ACC112 (cell line): ENCODE measurements at regions not wholly inside any gene's neighbourhood (a gene's known extent, or its start where the extent isn't known, plus 50 kb on each side); places are given as distances from the start of the nearest gene placed in this dataset.
"Not testable (repeated sequence)": the region's sequence is repeated elsewhere in the genome, so short reads cannot be mapped to it uniquely, and the experiment has no call there.

Source experiments
- H2AFZ ChIP-seq: fragments of 200-600 bp; sonication (generic); one replicate; pipeline ENCODE4 v1.6.0; 2017; ENCODE audit warnings: antibody characterized with exemption, low read length; ENCODE audit not compliant: unreplicated experiment
- H3K27ac ChIP-seq: fragments of 200-600 bp; sonication (generic); 2 replicates; pipeline ENCODE4 v1.5.1; 2014; ENCODE audit warnings: low read depth, mild to moderate bottlenecking, antibody characterized with exemption, low read length, moderate library complexity
- H3K27me3 ChIP-seq: fragments of 200-600 bp; sonication (generic); 2 replicates; pipeline ENCODE4 v1.6.1; 2014; ENCODE audit warnings: mild to moderate bottlenecking, antibody characterized with exemption, low read length, moderate library complexity, mixed read lengths; ENCODE audit not compliant: insufficient read depth
- H3K36me3 ChIP-seq: fragments of 200-600 bp; sonication (generic); 2 replicates; pipeline ENCODE4 v1.6.1; 2016; ENCODE audit warnings: mild to moderate bottlenecking, antibody characterized with exemption, low read length, moderate library complexity, mixed read lengths; ENCODE audit not compliant: insufficient read depth
- H3K4me1 ChIP-seq: fragments of 200-600 bp; sonication (generic); one replicate; pipeline ENCODE4 v1.6.1; 2016; ENCODE audit warnings: low read length, mixed read lengths; ENCODE audit not compliant: insufficient read depth, unreplicated experiment, control insufficient read depth
- H3K4me3 ChIP-seq: fragments of 200-600 bp; sonication (generic); 2 replicates; pipeline ENCODE4 v1.5.1; 2014; ENCODE audit warnings: mild to moderate bottlenecking, low read depth, low read length
- H3K79me2 ChIP-seq: fragments of 200-600 bp; sonication (generic); one replicate; pipeline ENCODE4 v1.6.0; 2016; ENCODE audit warnings: low read length; ENCODE audit not compliant: control insufficient read depth, unreplicated experiment, insufficient read depth

DNA sequence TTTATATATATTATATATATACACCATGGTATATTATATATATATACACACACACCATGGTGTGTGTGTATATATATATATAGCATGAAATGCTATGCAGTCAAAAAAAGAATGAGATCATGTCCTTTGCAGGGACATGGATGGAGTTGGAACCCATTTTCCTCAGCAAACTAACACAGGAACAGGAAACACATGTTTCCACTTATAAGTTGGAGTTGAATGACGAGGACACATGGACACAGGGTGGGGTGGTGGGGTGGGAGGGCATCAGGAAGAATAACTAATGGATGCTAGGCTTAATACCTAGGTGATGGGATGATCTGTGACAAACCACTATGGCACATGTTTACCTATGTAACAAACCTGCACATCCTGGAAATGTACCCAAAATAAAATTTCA lies 293.6 kb upstream of the NDST3 start:
- Histone ChIP-seq H3K4me3 (no peak overlapping the region), H2AFZ (no peak overlapping the region), H3K27ac (no peak overlapping the region), H3K27me3 (no peaks in the 10 kb centered on the region), H3K36me3 (no peaks in the 10 kb centered on the region), H3K79me2 (no peaks in the 10 kb centered on the region), H3K4me1 (no peaks in the 10 kb centered on the region)

DNA sequence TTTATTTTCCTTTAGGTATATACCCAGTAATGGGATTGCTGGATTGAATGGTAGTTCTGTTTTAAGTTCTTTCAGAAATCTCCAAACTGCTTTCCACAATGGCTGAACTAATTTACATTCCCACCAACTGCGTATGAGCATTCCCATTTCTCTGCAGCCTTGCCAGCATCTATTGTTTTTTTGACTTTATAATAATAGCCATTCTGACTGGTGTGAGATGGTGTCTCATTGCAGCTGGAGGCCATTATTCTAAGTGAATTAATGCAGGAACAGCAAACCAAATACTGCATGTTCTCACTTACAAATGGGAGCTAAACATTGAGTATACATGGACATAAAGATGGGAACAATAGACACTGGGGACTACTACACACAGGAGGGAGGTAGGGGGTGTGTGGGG lies 288.9 kb upstream of the NDST3 start:
- not testable (repeated sequence) for H2AFZ ChIP-seq, H3K36me3 ChIP-seq, H3K79me2 ChIP-seq, H3K4me3 ChIP-seq, H3K4me1 ChIP-seq, H3K27ac ChIP-seq, H3K27me3 ChIP-seq

DNA sequence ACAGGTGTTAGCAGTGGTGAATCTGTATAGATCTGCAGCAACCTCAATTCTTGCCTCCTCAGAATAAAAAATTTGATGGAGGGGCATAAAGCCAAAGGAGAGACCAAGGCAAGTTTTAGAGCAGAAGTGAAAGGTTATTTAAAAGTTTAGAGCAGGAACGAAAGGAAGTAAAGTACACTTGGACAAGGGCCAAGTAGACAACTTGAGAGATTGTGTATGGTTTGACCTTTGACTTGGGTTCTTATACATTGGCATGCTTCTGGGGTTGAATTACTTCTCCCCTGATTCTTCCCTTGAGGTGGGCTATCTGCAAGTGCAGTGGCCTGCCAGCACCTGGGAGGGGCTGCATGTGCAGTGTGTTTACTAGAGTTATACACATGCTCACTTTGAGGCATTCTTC lies 278.8 kb upstream of the NDST3 start:
- Histone ChIP-seq H3K4me3 (no peak overlapping the region), H3K36me3 (no peaks in the 10 kb centered on the region), H3K79me2 (no peaks in the 10 kb centered on the region), H3K27me3 (no peaks in the 10 kb centered on the region), H3K4me1 (no peaks in the 10 kb centered on the region), H3K27ac (no peak overlapping the region), H2AFZ (no peak overlapping the region)

DNA sequence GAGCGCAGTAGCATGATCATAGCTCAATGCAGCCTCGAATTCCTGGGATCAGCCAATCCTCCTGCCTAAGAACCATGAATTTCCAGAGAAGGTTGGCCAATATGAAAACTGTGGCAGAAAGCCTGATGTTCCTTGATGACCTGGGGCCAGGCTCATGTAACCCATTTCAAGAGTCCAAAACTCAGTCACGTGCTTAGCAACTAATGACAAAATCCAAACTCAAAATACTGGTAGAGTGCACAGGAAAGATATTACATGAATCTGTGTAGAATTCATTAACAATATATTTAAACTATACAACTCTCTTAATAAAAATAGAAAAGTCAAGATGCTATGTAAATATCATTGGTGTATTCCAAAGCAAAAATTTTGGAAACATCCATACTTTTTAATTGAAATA lies 265.7 kb upstream of the NDST3 start:
- Histone ChIP-seq H2AFZ (no peak overlapping the region), H3K27me3 (no peaks in the 10 kb centered on the region), H3K36me3 (no peaks in the 10 kb centered on the region), H3K4me3 (no peak overlapping the region), H3K4me1 (no peaks in the 10 kb centered on the region), H3K79me2 (no peaks in the 10 kb centered on the region), H3K27ac (no peak overlapping the region)

DNA sequence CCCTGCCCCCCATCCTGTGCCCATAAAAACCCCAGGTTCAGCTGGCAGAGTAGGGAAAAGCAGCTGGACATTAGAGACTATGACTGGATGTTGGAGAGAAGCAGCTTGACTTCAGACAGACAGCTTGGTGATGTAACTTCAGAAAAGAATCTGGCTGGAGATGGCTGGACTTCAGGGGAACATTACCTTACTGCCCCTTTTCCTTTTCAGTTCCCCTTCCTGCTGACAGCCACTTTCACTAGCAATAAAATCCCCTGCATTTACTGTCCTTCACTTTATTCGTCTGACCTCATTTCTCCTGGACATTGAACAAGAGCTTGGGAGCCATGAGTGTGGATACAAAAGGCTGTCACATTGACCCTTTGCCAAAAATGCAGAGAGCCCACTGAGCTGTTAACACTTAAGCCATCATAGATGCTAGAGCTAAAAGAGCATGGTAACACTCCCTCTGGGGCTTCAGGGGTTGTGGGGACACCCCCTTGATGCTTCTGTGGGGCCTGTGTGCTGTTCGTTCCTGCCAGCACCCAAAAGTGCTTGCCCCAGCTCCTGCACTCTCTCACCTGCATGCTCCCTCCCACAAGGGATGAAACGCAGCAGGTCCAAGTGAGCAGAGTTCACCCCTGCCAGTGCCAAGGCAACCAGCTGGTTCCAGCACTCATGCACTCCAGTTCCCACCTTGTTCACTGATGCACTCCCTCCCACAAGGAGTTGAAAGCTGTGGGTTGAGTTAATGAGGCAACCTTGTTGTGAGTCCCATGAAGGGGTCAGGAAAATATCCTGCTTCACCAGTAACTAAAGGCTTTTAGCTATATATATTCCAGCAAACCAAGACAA lies 263.8 kb upstream of the NDST3 start:
- Histone ChIP-seq H3K27me3 (no peaks in the 10 kb centered on the region), H3K4me3 (no peak overlapping the region), H3K27ac (no peak overlapping the region), H3K36me3 (no peaks in the 10 kb centered on the region), H3K79me2 (no peaks in the 10 kb centered on the region), H3K4me1 (no peaks in the 10 kb centered on the region), H2AFZ (no peak overlapping the region)

DNA sequence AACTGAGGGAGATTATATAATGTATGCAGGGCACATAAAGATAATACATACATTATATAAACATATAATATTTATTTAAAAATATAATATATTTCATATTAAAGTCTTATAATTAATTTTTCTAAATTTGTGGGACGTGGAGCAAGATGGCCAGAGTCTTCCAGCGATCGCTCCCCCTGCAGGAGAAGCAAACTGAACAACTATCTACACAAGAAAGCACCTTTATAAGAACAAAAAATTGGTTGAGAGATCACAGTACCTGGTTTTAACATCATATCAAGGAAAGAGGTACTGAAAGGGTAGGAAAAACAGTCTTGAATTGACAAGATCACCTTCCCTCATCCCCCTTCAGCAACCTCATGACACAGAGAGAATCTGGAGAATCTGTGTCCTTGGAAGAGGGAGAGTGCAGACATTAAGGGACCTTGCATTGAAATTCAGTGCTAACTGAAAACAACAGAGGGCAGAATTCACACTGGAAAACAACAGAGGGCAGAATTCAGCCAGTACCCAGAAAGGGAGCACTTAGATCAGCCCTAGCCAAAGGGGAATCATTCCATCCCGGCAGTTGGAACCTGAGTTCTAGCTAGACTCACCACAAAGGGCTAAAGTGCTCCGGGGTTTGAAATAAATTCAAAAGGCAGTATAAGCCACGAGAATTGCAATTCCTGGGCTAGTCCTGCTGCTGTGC lies 262.5 kb upstream of the NDST3 start:
- H2AFZ ChIP-seq, result no peak overlapping the region
- H3K4me3 ChIP-seq, result no peak overlapping the region
- no peak overlapping the region for H3K27ac ChIP-seq
- no peaks in the 10 kb centered on the region for H3K79me2 ChIP-seq
- H3K27me3 ChIP-seq, result no peaks in the 10 kb centered on the region
- H3K4me1 ChIP-seq, result no peaks in the 10 kb centered on the region
- no peaks in the 10 kb centered on the region for H3K36me3 ChIP-seq

DNA sequence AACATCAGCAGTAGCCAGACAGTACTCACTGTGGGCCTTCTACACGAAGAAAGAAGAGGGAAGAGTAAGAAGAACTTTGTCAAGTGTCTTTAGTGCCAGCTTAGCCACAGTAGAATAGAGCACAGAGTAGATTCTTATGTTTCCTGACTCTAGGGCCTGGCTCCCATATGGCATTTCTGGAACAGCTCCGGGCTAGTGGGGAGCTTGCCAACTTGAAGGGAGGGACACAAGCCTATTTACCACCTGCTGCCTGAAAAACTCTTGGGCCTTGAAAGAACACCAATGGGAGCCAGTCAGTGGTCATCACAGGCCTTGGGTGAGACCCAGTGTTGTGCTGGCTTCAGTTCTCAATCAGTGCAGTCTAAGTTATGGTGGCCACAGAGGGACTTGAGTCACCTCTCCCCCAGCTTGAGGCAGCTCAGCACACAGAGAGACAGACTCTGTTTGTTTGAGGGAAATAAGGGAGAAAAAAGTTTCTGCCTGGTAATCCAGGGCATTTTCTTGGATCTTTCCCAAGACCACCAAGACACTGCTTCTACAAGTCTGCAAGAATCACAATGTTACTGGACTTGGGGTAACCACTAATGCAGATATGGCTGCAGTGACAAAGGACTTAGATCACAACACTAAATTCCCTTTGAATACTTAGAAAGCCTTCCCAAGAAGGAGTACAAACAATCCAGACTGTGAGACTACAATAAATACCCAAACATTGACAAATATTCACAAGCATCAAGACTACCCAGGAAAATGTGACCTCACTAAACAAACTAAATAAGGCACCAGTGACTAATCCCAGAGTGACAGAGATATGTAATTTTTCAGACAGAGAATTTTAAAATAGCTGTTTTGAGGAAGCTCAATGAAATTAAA lies 261.0 kb upstream of the NDST3 start:
- H3K79me2 ChIP-seq, result no peaks in the 10 kb centered on the region
- no peaks in the 10 kb centered on the region for H3K36me3 ChIP-seq
- no peaks in the 10 kb centered on the region for H3K27me3 ChIP-seq
- no peaks in the 10 kb centered on the region for H3K4me1 ChIP-seq
- no peak overlapping the region for H3K27ac ChIP-seq
- no peak overlapping the region for H2AFZ ChIP-seq
- H3K4me3 ChIP-seq, result no peak overlapping the region

DNA sequence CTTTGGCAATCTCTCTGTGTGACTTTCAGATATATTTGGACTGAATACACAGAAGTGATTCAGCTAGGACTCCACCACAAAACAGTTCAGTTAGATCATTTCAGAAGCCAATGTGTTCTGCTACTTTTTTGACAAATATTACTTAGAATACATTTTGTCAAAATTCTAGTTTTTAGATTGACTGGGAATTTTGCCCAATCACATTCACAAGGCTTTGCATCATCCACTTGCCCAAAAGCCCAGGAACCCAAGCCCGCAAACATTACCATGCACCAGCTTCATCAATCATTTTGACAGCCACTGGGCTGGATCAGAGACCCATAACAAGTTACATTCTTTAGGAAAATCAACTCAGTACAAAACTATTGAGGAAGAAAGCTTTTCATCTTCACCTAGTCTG lies 256.6 kb upstream of the NDST3 start:
- H3K79me2 ChIP-seq, result no peaks in the 10 kb centered on the region
- no peaks in the 10 kb centered on the region for H3K36me3 ChIP-seq
- no peak overlapping the region for H3K27ac ChIP-seq
- no peaks in the 10 kb centered on the region for H3K4me1 ChIP-seq
- no peaks in the 10 kb centered on the region for H3K27me3 ChIP-seq
- H2AFZ ChIP-seq, result no peak overlapping the region
- no peak overlapping the region for H3K4me3 ChIP-seq

DNA sequence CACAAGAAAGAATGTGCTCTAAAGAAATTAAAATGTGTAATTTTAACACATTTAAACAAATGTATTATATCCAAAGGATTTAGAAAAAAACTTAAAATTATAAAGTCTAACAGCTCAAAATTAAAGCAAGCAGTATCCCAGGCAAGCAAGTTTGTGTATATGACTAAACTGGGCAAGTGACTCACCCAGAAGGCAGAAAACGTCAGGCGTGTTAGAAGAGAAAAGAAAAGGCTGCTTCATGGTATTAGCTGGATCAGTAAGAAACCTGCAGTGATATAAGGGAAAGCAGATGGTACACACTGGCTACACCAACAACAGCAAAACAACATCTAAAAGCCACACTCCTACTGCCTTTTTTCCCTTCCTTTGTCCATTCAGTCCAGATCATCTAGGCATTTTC lies 250.6 kb upstream of the NDST3 start:
- Histone ChIP-seq H3K79me2 (no peaks in the 10 kb centered on the region), H2AFZ (no peak overlapping the region), H3K27ac (no peak overlapping the region), H3K4me3 (no peak overlapping the region), H3K4me1 (no peaks in the 10 kb centered on the region), H3K27me3 (no peaks in the 10 kb centered on the region), H3K36me3 (no peaks in the 10 kb centered on the region)

DNA sequence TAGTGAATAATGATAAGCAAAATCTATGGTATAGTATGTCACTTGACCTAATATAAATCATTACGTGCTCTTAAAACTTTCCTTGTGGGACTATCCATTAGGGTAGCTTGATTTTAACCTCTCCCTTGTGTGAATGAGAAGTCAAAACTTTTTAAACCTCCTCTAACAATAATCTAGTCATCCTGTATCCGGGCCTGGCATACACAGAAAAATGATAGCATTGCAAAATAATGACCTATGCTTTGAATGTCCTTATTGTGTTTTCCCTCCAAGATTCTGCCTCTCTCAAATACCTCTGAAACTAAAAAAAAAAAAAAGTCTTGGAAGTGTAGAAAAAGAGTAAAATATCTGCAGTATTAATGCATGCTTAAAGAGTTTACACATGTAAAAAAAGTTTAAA lies 250.0 kb upstream of the NDST3 start:
- no peak overlapping the region for H2AFZ ChIP-seq
- no peaks in the 10 kb centered on the region for H3K27me3 ChIP-seq
- no peak overlapping the region for H3K4me3 ChIP-seq
- H3K4me1 ChIP-seq, result no peaks in the 10 kb centered on the region
- H3K27ac ChIP-seq, result no peak overlapping the region
- no peaks in the 10 kb centered on the region for H3K79me2 ChIP-seq
- H3K36me3 ChIP-seq, result no peaks in the 10 kb centered on the region
